ENCODE measurements at regions not wholly inside any gene's neighbourhood (a gene's known extent, or its start where the extent isn't known, plus 50 kb on each side); places are given as distances from the start of the nearest gene placed in this dataset.

DNA sequence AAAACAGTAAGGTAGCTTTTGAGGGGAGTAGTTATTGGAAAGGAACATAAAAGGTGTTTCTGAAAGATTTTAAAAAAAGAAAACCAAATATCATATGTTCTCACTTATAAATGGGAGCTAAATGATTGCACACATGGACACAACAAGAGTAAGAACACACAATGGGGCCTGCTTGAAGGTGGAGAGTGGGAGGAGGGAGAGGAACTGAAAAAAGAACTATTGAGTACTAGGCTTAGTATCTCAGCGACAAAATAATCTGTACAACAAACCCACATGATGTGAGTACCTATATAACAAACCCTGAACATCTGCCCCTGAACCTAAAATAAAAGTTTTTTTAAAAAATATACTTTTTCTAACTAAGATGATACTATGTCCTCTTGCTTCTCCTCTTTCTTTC is 138.3 kb downstream of the CGGBP1 start:
- Histone ChIP-seq H3K9me3 (ENCODE audit: control insufficient read depth, low read depth, low read length) (peaks cover 12% of the 10 kb centered on the region), H2BK5ac (ENCODE audit: insufficient read length, low read length) (no peak overlapping the region), H4K8ac (replicated peaks; ENCODE audit: insufficient read length, low read depth, low read length) (no peak overlapping the region), H4K91ac (ENCODE audit: insufficient read length, low read depth, low read length) (no peak overlapping the region), H3K14ac (ENCODE audit: insufficient read depth, low read length) (no peak overlapping the region), H3K4ac (ENCODE audit: low read depth, low read length) (no peak overlapping the region), H2AK5ac (ENCODE audit: insufficient read length, low read length) (no peak overlapping the region), H4K20me1 (ENCODE audit: control insufficient read depth, insufficient read depth, insufficient read length) (no peaks in the 10 kb centered on the region), H3K23me2 (ENCODE audit: insufficient read length, low read depth, low read length, poor library complexity, severe bottlenecking) (no peaks in the 10 kb centered on the region), H3K9ac (ENCODE audit: extremely low read depth, insufficient read length, low read length) (no peak overlapping the region), H3T11ph (ENCODE audit: low read length) (no peak overlapping the region), H4K5ac (ENCODE audit: insufficient read length, low read depth, low read length) (no peak overlapping the region), H3K27me3 (ENCODE audit: insufficient read depth, low read length) (no peaks in the 10 kb centered on the region), H3K79me2 (ENCODE audit: insufficient read depth, low read length) (no peaks in the 10 kb centered on the region), H3K27ac (ENCODE audit: insufficient read length, low read depth, low read length) (no peak overlapping the region), H3K4me2 (ENCODE audit: insufficient read depth, insufficient read length, low read length) (no peak overlapping the region), H2AFZ (ENCODE audit: low read length) (no peak overlapping the region), H3K18ac (ENCODE audit: insufficient read length, low read depth, low read length) (no peak overlapping the region), H3K23ac (ENCODE audit: insufficient read length, low read depth, low read length) (no peak overlapping the region), H2BK20ac (ENCODE audit: low read depth, low read length, poor library complexity, severe bottlenecking) (no peak overlapping the region), H3K4me1 (ENCODE audit: insufficient read depth, low read length) (no peaks in the 10 kb centered on the region), H3K56ac (ENCODE audit: insufficient read length, low read depth, low read length) (no peak overlapping the region), H3K79me1 (ENCODE audit: insufficient read depth, low read depth, low read length, poor library complexity, severe bottlenecking) (no peaks in the 10 kb centered on the region), H2BK15ac (ENCODE audit: low read depth, low read length) (no peak overlapping the region), H2BK12ac (ENCODE audit: insufficient read length, low read depth, low read length) (no peak overlapping the region), H2BK120ac (ENCODE audit: low read depth, low read length, poor library complexity, severe bottlenecking) (no peak overlapping the region)
- Mint-ChIP-seq H3K9me3 (peaks cover 34 to 41% of the 10 kb centered on the region in 2 experiments), H3K27ac (no peak overlapping the region), H3K36me3 (ENCODE audit: insufficient read depth in 1 of 3, low read depth in 3 of 3) (peaks cover 10 to 20% (median 12%) of the 10 kb centered on the region in 3 experiments), H3K27me3 (ENCODE audit: low read depth) (peaks cover 2% of the 10 kb centered on the region; the same call in 1 of the 2 replicates), H3K4me3 (no peak overlapping the region), H3K4me1 (no peaks in the 10 kb centered on the region)
- WGBS (ENCODE audit: extremely low coverage, insufficient read length, low lambda C conversion rate): no CpG with 5 or more reads among the region's 1 CpG
- no peak for DNase-seq
- no peak for TF ChIP-seq CTCF (conservative IDR thresholded peaks at IDR 0.05)

Data from H9 (cell line).